ENCODE measurements at regions not wholly inside any gene's neighbourhood (a gene's known extent, or its start where the extent isn't known, plus 50 kb on each side); places are given as distances from the start of the nearest gene placed in this dataset.

DNA sequence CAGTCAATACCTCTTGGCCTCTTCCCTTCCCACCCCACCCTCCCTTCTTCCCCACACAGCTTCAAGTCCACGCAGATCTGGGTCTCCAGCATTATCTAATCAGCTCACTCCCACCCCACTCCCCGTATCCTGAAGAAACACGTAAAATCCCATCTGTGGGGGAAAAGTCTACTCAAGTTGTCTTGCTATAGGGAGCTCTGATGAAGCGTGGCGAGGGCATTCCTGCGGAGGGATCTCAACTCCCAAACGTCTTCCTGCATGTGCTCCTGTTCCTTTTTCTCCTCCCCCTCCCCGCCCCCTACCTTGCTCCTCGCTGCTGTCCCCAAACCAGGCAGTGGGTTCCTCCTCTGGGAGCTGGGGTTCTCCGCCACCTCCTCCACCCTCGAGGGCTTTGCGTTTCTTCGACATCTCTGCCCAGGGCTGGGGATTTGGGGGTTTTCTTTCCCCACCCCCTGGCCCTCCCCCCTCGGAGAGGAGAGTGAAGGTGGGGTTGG, 181.8 kb downstream of the TBXT start:
- TF ChIP-seq, protein P1, sequence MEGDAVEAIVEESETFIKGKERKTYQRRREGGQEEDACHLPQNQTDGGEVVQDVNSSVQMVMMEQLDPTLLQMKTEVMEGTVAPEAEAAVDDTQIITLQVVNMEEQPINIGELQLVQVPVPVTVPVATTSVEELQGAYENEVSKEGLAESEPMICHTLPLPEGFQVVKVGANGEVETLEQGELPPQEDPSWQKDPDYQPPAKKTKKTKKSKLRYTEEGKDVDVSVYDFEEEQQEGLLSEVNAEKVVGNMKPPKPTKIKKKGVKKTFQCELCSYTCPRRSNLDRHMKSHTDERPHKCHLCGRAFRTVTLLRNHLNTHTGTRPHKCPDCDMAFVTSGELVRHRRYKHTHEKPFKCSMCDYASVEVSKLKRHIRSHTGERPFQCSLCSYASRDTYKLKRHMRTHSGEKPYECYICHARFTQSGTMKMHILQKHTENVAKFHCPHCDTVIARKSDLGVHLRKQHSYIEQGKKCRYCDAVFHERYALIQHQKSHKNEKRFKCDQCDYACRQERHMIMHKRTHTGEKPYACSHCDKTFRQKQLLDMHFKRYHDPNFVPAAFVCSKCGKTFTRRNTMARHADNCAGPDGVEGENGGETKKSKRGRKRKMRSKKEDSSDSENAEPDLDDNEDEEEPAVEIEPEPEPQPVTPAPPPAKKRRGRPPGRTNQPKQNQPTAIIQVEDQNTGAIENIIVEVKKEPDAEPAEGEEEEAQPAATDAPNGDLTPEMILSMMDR (IDR thresholded peaks at IDR 0.05), result no peak
- TF ChIP-seq EZH2 (IDR thresholded peaks at IDR 0.05), result no peak
